Naive thymus-derived CD8-positive, alpha-beta T cell (primary cell): ENCODE measurements at regions not wholly inside any gene's neighbourhood (a gene's known extent, or its start where the extent isn't known, plus 50 kb on each side); places are given as distances from the start of the nearest gene placed in this dataset.

ENCODE experiments used
- ATAC-seq, 2 donors: fragments of 150-1000 bp; cut with Tn5 transposase in 1 of 2; sonication (Bioruptor Pico), chemical (Tn5 transposase) in 1 of 2; 1 replicate in 1 of 2; 2 replicates in 1 of 2; pipeline ENCODE4 v1.10.0; 2021; ENCODE audit warnings: mild to moderate bottlenecking in 2 of 2, moderate library complexity in 2 of 2
- POLR2A ChIA-PET: fragments of 350-600 bp; sonication (Branson Sonifier 250); formaldehyde crosslinking; loops from one replicate; lab custom pipeline; 2021; ENCODE audit warnings: antibody characterized with exemption; lab: Charles Lee
- DNase-seq, 10 donors: peaks; one replicate each; pipeline versions ENCODE4 v3.0.0 to v3.0.0-alpha.2; 2020 to 2022
- H3K27ac Mint-ChIP-seq, 10 donors: one replicate each; pipeline ENCODE4 v1.8.0; 2020 to 2022; ENCODE audit warnings: mild to moderate bottlenecking in 10 of 10, mixed read lengths in 10 of 10, moderate library complexity in 4 of 10, inconsistent platforms in 1 of 10
- H3K27me3 Mint-ChIP-seq, 5 donors: one replicate each; pipeline ENCODE4 v1.8.0; 2021 to 2022; ENCODE audit warnings: mixed read lengths in 5 of 5
- H3K36me3 Mint-ChIP-seq, 3 donors: one replicate each; pipeline ENCODE4 v1.8.0; 2020 to 2022; ENCODE audit warnings: mixed read lengths in 3 of 3, mild to moderate bottlenecking in 2 of 3, inconsistent platforms in 1 of 3
- H3K4me1 Mint-ChIP-seq, 4 donors: one replicate each; pipeline ENCODE4 v1.8.0; 2021 to 2022; ENCODE audit warnings: mixed read lengths in 4 of 4
- H3K4me3 Mint-ChIP-seq, 10 donors: one replicate each; pipeline ENCODE4 v1.8.0; 2020 to 2022; ENCODE audit warnings: mild to moderate bottlenecking in 10 of 10, mixed read lengths in 10 of 10, moderate library complexity in 6 of 10, inconsistent platforms in 1 of 10
- H3K9me3 Mint-ChIP-seq, 9 donors: one replicate each; pipeline ENCODE4 v1.8.0; 2020 to 2022; ENCODE audit warnings: mixed read lengths in 9 of 9, mild to moderate bottlenecking in 3 of 9, inconsistent platforms in 1 of 9, moderate library complexity in 1 of 9

DNA sequence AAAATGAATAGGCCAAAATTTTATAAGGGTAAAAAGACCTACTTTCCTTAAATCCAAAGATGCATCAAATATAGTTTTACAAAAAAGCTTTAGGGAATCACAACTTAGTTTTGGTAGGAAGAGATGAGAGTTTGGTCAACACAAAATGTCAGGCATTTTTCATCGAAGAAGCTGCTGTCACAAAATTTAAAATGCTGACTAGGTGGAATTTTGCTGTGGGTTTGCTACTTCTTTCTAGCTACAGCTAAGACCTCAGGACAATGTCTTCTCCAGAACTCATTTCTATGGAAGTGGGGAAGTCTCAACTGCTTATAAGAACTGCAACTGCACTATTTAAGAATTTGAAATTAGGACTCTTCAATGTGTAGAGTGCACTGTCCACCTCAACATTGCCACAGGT, 351.1 kb downstream of the HAO1 start:
- H3K36me3 Mint-ChIP-seq = no peaks in the 10 kb centered on the region
- peaks cover 0 to 25% (median 3%) of the 10 kb centered on the region in 9 donors for H3K9me3 Mint-ChIP-seq
- H3K4me1 Mint-ChIP-seq = no peaks in the 10 kb centered on the region
- H3K27ac Mint-ChIP-seq = no peak overlapping the region
- no peaks in the 10 kb centered on the region for H3K27me3 Mint-ChIP-seq
- H3K4me3 Mint-ChIP-seq = no peak overlapping the region
- no peak for DNase-seq
- POLR2A ChIA-PET = no interaction called here
- no peak for ATAC-seq

GRCh38 chr20:7596541-7596940, 343.7 kb downstream of the HAO1 start:
- Mint-ChIP-seq H3K4me1 (no peaks in the 10 kb centered on the region), H3K27me3 (no peaks in the 10 kb centered on the region), H3K36me3 (no peaks in the 10 kb centered on the region), H3K4me3 (no peak overlapping the region), H3K9me3 (peaks cover 2 to 13% (median 6%) of the 10 kb centered on the region in 9 donors), H3K27ac (no peak overlapping the region)
- ATAC-seq (no peak), DNase-seq (no peak)
- POLR2A ChIA-PET = no interaction called here

GRCh38 chr20:7601431-7601830, 338.8 kb downstream of the HAO1 start:
- H3K27ac Mint-ChIP-seq = no peak overlapping the region
- no peak for ATAC-seq
- no peaks in the 10 kb centered on the region for H3K27me3 Mint-ChIP-seq
- DNase-seq = no peak
- POLR2A ChIA-PET = no interaction called here
- H3K9me3 Mint-ChIP-seq = peaks cover 0 to 28% (median 8%) of the 10 kb centered on the region in 9 donors
- H3K36me3 Mint-ChIP-seq = no peaks in the 10 kb centered on the region
- H3K4me3 Mint-ChIP-seq = no peak overlapping the region
- no peaks in the 10 kb centered on the region for H3K4me1 Mint-ChIP-seq

DNA sequence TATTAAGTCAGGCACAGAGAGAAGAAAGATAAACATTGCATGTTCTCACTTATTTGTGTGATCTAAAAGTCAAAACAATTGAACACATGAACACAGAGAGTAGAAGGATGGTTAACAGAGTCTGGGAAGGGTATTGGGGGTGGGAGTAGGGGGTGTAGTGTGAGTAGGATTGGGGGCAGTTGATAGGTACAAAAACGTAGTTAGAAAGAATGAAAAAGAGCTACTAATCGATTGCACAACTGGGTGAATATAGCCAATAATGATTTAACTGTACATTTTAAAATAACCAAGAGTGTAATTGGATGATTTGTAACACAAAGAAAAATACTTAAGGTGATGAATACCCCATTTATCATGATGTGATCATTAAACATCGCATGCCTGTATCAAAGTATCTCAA, 333.3 kb downstream of the HAO1 start:
- no peak for DNase-seq

DNA sequence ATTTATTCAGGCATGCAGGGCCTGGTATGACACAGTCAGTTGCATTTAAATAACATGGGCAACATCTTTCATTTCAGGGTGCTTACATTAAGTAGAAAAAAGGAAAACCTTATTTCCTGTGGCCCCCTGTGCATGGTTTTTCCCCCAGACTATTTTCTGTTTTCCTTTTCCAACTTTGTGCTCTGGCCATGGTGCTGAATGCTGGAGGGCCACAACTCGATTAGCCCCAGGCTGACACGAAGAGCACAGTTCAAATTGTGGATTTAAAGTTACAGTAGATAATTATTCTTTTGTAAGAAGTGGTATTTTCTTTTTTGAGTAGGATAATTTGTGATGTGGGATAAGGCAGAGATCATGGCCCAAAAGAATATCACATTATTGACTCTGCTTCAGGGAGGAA, 332.0 kb downstream of the HAO1 start:
- ATAC-seq = no peak
- peaks cover 0 to 28% (median 5%) of the 10 kb centered on the region in 9 donors for H3K9me3 Mint-ChIP-seq
- DNase-seq = no peak
- H3K4me3 Mint-ChIP-seq = no peak overlapping the region
- H3K27me3 Mint-ChIP-seq = no peaks in the 10 kb centered on the region
- no peak overlapping the region for H3K27ac Mint-ChIP-seq
- POLR2A ChIA-PET = no interaction called here
- H3K36me3 Mint-ChIP-seq = no peaks in the 10 kb centered on the region
- H3K4me1 Mint-ChIP-seq = no peaks in the 10 kb centered on the region

More for the DNA sequence above, 333.3 kb downstream of the HAO1 start:
- no peaks in the 10 kb centered on the region for H3K27me3 Mint-ChIP-seq
- peaks cover 0 to 27% (median 5%) of the 10 kb centered on the region in 9 donors for H3K9me3 Mint-ChIP-seq
- no peak for ATAC-seq
- H3K36me3 Mint-ChIP-seq = no peaks in the 10 kb centered on the region
- no peak overlapping the region for H3K27ac Mint-ChIP-seq
- H3K4me3 Mint-ChIP-seq = no peak overlapping the region
- H3K4me1 Mint-ChIP-seq = no peaks in the 10 kb centered on the region
- POLR2A ChIA-PET = no interaction called here

DNA sequence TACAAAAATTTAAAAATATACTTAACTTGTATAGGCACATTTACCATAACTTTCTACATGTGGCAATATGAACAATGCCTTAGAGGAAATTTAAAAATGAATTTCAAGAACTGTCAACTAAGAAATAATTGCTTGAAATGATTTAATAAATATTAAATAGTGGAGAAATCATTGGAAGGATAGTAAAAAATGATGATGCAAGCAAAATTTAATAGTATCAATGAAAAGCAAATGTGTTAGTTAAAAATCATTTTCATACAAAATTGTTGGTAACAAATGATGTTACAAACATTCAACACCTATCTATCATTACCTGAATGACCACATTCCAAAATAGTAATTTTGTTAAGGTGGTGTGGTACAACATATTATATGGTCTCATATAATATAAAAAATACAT, 331.0 kb downstream of the HAO1 start:
- POLR2A ChIA-PET = no interaction called here
- ATAC-seq (no peak), DNase-seq (no peak)
- H3K4me1 Mint-ChIP-seq = no peaks in the 10 kb centered on the region
- H3K27ac Mint-ChIP-seq = no peak overlapping the region
- H3K27me3 Mint-ChIP-seq = no peaks in the 10 kb centered on the region
- H3K36me3 Mint-ChIP-seq = no peaks in the 10 kb centered on the region
- no peak overlapping the region for H3K4me3 Mint-ChIP-seq
- peaks cover 0 to 18% (median 5%) of the 10 kb centered on the region in 9 donors for H3K9me3 Mint-ChIP-seq

GRCh38 chr20:7610681-7611080, 329.6 kb downstream of the HAO1 start:
- H3K4me1 Mint-ChIP-seq = no peaks in the 10 kb centered on the region
- H3K4me3 Mint-ChIP-seq = no peak overlapping the region
- no peaks in the 10 kb centered on the region for H3K36me3 Mint-ChIP-seq
- no peak for DNase-seq
- no peak for ATAC-seq
- no peaks in the 10 kb centered on the region for H3K27me3 Mint-ChIP-seq
- no peak overlapping the region for H3K27ac Mint-ChIP-seq
- H3K9me3 Mint-ChIP-seq = peaks cover 0 to 15% (median 5%) of the 10 kb centered on the region in 9 donors
- POLR2A ChIA-PET = no interaction called here

DNA sequence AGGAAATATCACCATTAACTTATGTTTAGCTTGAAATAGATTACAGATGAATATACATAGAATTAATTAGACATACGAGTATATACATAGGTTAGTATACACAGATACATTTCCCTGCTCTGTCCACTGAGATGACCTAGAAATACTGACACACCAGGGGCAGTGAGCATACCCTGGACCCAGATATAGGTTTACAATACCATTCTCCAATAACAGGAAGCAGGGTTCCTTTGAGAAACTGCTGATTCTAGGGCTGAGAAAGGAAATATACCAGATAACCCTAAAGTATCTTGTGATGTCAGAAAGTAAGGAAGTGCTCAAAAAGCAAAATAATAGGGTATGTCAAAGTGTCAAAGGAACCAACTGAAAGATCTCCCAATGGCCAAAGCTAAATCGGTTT, 322.5 kb downstream of the HAO1 start:
- Mint-ChIP-seq H3K4me3 (no peak overlapping the region), H3K36me3 (peaks cover 0 to 3% (median 0%) of the 10 kb centered on the region in 3 donors), H3K9me3 (peaks cover 0 to 20% (median 0%) of the 10 kb centered on the region in 9 donors), H3K4me1 (peaks cover 0 to 1% (median 0%) of the 10 kb centered on the region in 4 donors), H3K27ac (no peak overlapping the region), H3K27me3 (no peaks in the 10 kb centered on the region)
- no peak for ATAC-seq
- POLR2A ChIA-PET = no interaction called here
- no peak for DNase-seq

GRCh38 chr20:7622399-7622961, 317.8 kb downstream of the HAO1 start:
- Mint-ChIP-seq H3K9me3 (peaks cover 0 to 20% (median 2%) of the 10 kb centered on the region in 9 donors), H3K4me3 (no peak overlapping the region), H3K36me3 (peaks cover 0 to 3% (median 0%) of the 10 kb centered on the region in 3 donors), H3K27ac (no peak overlapping the region), H3K27me3 (no peaks in the 10 kb centered on the region), H3K4me1 (peaks cover 0 to 1% (median 0%) of the 10 kb centered on the region in 4 donors)
- no peak for ATAC-seq
- no peak for DNase-seq
- POLR2A ChIA-PET = no interaction called here

- Mint-ChIP-seq H3K36me3 (peaks cover 0 to 3% (median 0%) of the 10 kb centered on the region in 3 donors), H3K4me3 (no peak overlapping the region), H3K9me3 (peaks cover 0 to 14% (median 2%) of the 10 kb centered on the region in 9 donors), H3K4me1 (peaks cover 0 to 1% (median 0%) of the 10 kb centered on the region in 4 donors), H3K27ac (no peak overlapping the region), H3K27me3 (no peaks in the 10 kb centered on the region)
- POLR2A ChIA-PET = no interaction called here
- DNase-seq (no peak), ATAC-seq (no peak)
Measured at GRCh38 chr20:7624886-7625285, 315.4 kb downstream of the HAO1 start.

DNA sequence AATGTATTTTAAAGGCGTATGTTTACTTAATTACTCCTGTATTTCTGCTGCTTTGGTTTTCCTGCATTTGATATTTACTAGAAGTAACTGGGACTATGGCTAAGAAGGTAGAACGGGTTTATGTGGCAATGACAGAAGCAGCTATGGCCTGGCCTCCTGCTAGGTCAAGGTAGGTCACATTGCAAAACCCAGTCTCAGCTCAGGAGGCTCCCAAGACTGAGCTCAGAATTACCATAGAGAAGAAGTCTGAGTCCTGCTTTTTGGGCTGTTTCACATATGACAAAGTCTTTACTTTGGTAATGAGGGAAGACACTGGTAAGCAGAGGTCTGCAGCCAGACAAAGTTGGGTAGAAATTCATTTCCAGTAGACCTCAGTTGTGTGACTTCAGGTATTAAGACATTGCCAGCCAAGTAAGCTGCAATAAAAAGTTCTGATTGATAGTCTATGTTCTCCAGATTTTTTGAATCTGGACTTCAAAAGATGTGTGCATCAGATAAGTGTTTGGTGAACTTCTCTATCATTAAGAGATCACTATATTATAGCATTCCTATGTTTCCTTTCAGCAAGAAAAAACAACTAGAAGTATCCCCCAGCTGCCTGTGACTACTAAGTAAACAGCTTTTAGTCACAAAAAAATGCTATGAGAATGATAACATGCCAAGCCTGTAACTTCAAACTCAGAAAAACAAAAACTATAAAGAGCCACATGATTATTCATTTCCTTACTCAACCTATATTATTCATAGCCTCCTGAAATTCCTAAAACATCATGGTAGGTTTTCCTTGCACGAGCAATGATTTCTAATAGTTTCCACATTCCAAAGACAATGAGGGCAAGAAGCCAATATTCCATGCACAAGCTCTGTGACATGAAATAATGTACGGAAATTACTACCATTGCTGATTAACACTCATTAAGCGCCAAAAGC, 312.3 kb downstream of the HAO1 start:
- Mint-ChIP-seq H3K27ac (no peak overlapping the region), H3K4me3 (no peak overlapping the region), H3K36me3 (no peaks in the 10 kb centered on the region), H3K9me3 (peaks cover 0 to 7% (median 0%) of the 10 kb centered on the region in 9 donors), H3K27me3 (no peaks in the 10 kb centered on the region), H3K4me1 (no peaks in the 10 kb centered on the region)
- POLR2A ChIA-PET = no interaction called here
- DNase-seq (no peak), ATAC-seq (no peak)

- no peak for ATAC-seq
- Mint-ChIP-seq H3K9me3 (peaks cover 0 to 14% (median 4%) of the 10 kb centered on the region in 9 donors), H3K36me3 (no peaks in the 10 kb centered on the region), H3K27ac (no peak overlapping the region), H3K4me3 (no peak overlapping the region), H3K4me1 (no peaks in the 10 kb centered on the region), H3K27me3 (no peaks in the 10 kb centered on the region)
- DNase-seq = no peak
- POLR2A ChIA-PET = no interaction called here
Measured at GRCh38 chr20:7629880-7630279, 310.4 kb downstream of the HAO1 start.

DNA sequence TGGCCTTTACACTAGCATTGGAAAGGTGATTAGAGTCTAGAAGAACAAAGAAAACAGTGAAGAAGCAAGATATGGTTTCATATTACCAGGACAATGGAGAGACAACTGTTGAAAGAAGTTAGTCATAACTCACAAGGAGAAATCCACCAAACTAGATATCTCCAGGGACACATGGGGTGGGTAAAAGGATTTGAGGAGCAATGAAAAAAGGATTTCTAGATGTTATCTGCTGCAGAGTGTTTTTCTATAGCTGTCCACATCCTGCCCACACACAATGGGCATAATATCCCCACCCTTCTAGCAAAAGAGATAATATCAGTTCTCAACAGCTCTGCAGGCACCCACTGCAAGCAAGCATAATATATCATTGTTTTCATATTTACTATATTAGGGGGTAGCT, 303.1 kb downstream of the HAO1 start:
- H3K4me1 Mint-ChIP-seq = no peaks in the 10 kb centered on the region
- DNase-seq = no peak
- peaks cover 2 to 14% (median 7%) of the 10 kb centered on the region in 9 donors for H3K9me3 Mint-ChIP-seq
- H3K36me3 Mint-ChIP-seq = no peaks in the 10 kb centered on the region
- no peak overlapping the region for H3K27ac Mint-ChIP-seq
- POLR2A ChIA-PET = no interaction called here
- ATAC-seq = no peak
- H3K27me3 Mint-ChIP-seq = no peaks in the 10 kb centered on the region
- no peak overlapping the region for H3K4me3 Mint-ChIP-seq
